ENCODE measurements at regions not wholly inside any gene's neighbourhood (a gene's known extent, or its start where the extent isn't known, plus 50 kb on each side); places are given as distances from the start of the nearest gene placed in this dataset.
"Not testable (repeated sequence)": the region's sequence is repeated elsewhere in the genome, so short reads cannot be mapped to it uniquely, and the experiment has no call there.

DNA sequence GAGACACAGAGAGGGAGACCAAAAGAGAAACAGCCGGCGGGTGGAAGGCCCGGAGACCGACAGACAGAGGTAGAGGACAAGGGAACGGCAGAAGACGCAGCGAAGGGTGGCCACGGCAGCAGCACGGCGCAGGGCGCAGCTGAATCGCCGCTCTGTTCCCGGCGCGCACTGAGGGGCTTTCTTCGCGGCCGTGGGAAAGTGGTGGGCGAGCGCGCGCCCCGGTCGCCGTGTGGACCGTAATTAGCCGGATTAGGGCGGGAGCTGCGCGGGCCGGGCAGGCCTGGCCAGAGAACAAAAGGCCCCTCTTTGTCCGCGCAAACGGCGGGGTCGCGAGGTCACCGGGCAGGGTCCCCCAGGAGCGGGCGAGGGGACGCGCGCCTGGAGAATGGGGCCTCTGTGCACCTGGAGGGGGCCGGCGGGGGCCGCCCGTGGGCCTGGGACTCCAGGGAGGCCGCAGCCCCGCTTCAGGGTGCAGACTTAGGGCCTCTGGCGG, 158.3 kb downstream of the ZFP36L2 start:
- TF ChIP-seq, protein P1, sequence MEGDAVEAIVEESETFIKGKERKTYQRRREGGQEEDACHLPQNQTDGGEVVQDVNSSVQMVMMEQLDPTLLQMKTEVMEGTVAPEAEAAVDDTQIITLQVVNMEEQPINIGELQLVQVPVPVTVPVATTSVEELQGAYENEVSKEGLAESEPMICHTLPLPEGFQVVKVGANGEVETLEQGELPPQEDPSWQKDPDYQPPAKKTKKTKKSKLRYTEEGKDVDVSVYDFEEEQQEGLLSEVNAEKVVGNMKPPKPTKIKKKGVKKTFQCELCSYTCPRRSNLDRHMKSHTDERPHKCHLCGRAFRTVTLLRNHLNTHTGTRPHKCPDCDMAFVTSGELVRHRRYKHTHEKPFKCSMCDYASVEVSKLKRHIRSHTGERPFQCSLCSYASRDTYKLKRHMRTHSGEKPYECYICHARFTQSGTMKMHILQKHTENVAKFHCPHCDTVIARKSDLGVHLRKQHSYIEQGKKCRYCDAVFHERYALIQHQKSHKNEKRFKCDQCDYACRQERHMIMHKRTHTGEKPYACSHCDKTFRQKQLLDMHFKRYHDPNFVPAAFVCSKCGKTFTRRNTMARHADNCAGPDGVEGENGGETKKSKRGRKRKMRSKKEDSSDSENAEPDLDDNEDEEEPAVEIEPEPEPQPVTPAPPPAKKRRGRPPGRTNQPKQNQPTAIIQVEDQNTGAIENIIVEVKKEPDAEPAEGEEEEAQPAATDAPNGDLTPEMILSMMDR (IDR thresholded peaks at IDR 0.05), result no peak
- Mint-ChIP-seq H3K9me3 (peaks cover 10% of the 10 kb centered on the region), H3K27me3 (ENCODE audit: low read depth, poor library complexity) (peaks cover 2% of the 10 kb centered on the region), H3K4me3 (no peak overlapping the region), H3K36me3 (ENCODE audit: low read depth) (peaks cover 8% of the 10 kb centered on the region), H3K27ac (peak overlapping the region; percentile 86), H3K4me1 (peaks cover 65% of the 10 kb centered on the region)
- no peak for DNase-seq

DNA sequence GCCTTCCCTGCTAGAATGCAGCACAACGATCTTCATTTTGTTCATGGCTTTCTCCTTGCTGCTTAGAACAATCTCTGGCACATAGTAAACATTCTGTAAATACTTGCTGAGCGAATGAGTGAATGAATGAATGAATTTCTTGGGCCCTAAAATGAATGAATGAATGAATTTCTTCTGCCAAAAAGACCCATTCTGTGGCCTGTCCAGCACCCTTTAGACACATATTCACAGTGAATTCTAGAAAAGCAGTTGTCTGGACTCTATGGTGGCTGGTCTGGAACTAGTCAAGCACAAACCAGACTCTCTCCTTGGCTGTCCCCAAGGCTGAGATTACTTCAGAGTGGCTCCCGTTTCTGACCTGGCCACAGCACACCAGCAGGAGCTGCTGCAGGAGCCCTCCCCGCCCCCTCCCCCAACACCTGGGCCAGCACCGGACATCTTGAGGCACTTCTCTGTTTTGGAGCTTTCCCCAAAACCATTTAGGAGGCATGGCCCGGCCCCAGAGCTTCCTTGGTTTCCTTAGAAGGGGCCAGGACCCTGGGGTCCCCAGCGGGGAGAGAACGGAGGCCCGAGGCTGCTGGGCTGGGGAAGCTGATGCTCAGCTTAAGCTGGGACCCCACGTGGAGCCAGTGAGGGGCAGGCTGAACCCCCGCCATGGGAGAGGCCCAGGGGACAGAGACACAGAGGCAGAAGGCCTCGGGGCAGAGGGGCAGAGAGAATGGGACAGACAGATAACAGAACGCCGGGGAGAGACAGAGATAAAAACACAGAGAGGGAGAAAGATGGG, 159.0 kb downstream of the ZFP36L2 start:
- DNase-seq, result no peak
- peaks cover 8% of the 10 kb centered on the region for H3K36me3 Mint-ChIP-seq (ENCODE audit: low read depth)
- H3K4me1 Mint-ChIP-seq, result peaks cover 61% of the 10 kb centered on the region
- TF ChIP-seq, protein P1 (IDR thresholded peaks at IDR 0.05), result no peak
- H3K27ac Mint-ChIP-seq, result peak overlapping the region; percentile 86
- peaks cover 2% of the 10 kb centered on the region for H3K27me3 Mint-ChIP-seq (ENCODE audit: low read depth, poor library complexity)
- no peak overlapping the region for H3K4me3 Mint-ChIP-seq
- H3K9me3 Mint-ChIP-seq, result peaks cover 10% of the 10 kb centered on the region

DNA sequence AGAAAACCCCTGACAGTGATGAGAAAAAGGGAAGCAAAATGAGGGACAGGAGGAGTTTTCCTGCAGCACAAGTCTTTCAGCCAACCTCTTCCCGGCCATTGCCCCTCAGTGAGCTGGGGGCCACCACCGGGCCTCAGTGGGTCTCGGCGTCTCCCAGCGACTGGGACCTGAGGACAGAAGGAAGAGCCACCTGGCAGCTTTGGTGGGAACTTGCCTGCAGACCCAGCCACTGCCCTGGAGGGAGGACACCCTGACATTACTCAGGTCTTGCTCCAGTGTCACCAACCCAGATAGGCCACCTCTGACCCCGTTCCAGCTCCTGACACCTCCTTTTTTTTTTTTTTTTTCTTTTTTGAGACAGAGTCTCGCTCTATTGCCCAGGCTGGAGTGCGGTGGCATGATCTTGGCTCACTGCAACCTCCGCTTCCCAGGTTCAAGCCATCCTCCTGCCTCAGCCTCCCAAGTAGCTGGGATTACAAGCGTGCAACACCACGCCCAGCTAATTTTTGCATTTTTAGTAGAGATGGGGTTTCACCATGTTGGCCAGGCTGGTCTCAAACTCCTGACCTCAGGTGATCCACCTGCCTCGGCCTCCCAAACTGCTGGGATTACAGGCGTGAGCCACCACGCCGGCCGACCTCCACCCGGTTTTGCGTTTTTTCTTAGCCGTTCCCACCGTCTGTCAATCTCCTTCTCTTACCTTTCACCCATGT, 159.7 kb downstream of the ZFP36L2 start:
- not testable (repeated sequence) for DNase-seq; H3K4me3 Mint-ChIP-seq; H3K27me3 Mint-ChIP-seq (ENCODE audit: low read depth, poor library complexity)
- Mint-ChIP-seq H3K4me1 (peaks cover 54% of the 10 kb centered on the region), H3K27ac (peak overlapping the region; percentile 87), H3K9me3 (peaks cover 15% of the 10 kb centered on the region), H3K36me3 (ENCODE audit: low read depth) (peaks cover 14% of the 10 kb centered on the region)

DNA sequence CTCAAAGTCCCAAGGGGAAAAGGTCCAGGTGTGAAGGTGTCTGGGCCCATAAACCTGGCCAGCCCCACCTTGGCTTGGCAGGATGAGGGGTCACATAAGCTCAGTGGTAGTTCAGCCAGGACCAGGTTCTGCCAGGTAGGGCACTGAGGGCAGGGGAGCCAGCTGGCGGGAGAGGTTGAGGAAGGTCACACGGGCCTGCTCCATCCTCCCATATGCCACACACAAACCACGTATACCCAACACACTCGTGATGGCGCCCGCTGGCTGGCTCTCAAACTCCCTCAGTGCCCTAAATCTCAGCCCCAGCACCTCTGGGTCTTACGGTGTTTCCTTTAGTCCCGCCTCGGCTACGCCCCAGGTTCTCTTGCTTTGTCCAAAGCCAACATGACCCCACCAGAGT, 160.5 kb downstream of the ZFP36L2 start:
- H3K9me3 Mint-ChIP-seq, result peaks cover 24% of the 10 kb centered on the region
- peaks cover 19% of the 10 kb centered on the region for H3K36me3 Mint-ChIP-seq (ENCODE audit: low read depth)
- H3K4me3 Mint-ChIP-seq, result no peak overlapping the region
- TF ChIP-seq, protein P1 (IDR thresholded peaks at IDR 0.05), result no peak
- no peak for DNase-seq
- peaks cover 45% of the 10 kb centered on the region for H3K4me1 Mint-ChIP-seq
- peaks cover 2% of the 10 kb centered on the region for H3K27me3 Mint-ChIP-seq (ENCODE audit: low read depth, poor library complexity)
- peak overlapping the region; percentile 87 for H3K27ac Mint-ChIP-seq

DNA sequence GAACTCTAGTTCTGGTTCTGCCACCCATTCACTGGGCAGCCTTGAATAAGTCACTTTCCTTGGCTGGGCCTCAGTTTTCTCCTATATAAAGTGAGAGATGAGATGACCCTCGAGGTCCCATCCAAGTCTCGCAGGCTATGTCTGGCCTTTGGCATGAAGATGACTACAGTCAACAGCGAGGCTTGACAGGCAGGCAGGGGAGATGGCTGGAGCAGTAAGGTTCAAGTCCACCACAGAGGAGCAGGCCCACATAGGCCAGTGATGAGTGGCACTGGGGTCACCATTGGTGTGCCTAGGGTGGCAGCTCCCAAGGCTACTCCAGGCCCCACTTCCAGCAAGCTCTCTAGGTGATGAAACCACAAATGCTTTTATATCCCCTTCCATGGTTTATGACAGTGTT, 161.4 kb downstream of the ZFP36L2 start:
- no peak for DNase-seq
- Mint-ChIP-seq H3K27me3 (ENCODE audit: low read depth, poor library complexity) (peaks cover 2% of the 10 kb centered on the region), H3K4me3 (no peak overlapping the region), H3K4me1 (peaks cover 37% of the 10 kb centered on the region), H3K27ac (no peak overlapping the region), H3K36me3 (ENCODE audit: low read depth) (peaks cover 21% of the 10 kb centered on the region), H3K9me3 (peaks cover 25% of the 10 kb centered on the region)
- TF ChIP-seq, protein P1 (IDR thresholded peaks at IDR 0.05), result no peak

DNA sequence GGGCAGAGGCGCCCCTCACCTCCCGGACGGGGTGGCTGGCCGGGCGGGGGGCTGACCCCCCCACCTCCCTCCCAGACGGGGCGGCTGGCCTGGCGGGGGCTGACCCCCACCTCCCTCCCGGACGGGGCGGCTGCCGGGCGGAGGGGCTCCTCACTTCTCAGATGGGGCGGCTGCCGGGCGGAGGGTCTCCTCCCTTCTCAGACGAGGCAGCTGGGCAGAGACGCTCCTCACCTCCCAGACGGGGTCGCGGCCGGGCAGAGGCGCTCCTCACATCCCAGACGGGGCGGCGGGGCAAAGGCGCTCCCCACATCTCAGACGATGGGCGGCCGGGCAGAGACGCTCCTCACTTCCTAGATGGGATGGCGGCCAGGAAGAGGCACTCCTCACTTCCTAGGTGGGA, 163.3 kb downstream of the ZFP36L2 start:
- Mint-ChIP-seq H3K9me3 (peaks cover 25% of the 10 kb centered on the region), H3K36me3 (ENCODE audit: low read depth) (peaks cover 21% of the 10 kb centered on the region), H3K4me1 (peaks cover 38% of the 10 kb centered on the region)
- not testable (repeated sequence) for DNase-seq; H3K27me3 Mint-ChIP-seq (ENCODE audit: low read depth, poor library complexity); H3K4me3 Mint-ChIP-seq; H3K27ac Mint-ChIP-seq

Measured in nephron progenitor cell (in vitro differentiated cells).